Fibroblast of skin of left quadriceps (primary cell): ENCODE measurements at regions not wholly inside any gene's neighbourhood (a gene's known extent, or its start where the extent isn't known, plus 50 kb on each side); places are given as distances from the start of the nearest gene placed in this dataset.
A peak's percentile ranks its signal among the peaks of the same experiment; 100 is the strongest.

ENCODE experiments used
- DNase-seq, 2 experiments: peaks; one replicate each; pipeline ENCODE4 v3.0.0-alpha.2; 2013; ENCODE audit warnings: low read depth in 2 of 2

- DNase-seq: no peak
These were observed 536.5 kb downstream of the PLCL1 start for GRCh38 chr2:198340846-198341245.

GRCh38 chr2:198339116-198339515 lies 534.7 kb downstream of the PLCL1 start:
- no peak for DNase-seq

- no peak for DNase-seq
These were observed 533.0 kb downstream of the PLCL1 start for GRCh38 chr2:198337368-198337767.

- no peak for DNase-seq
These were observed 524.1 kb downstream of the PLCL1 start for GRCh38 chr2:198328454-198328853.

- no peak for DNase-seq
These were observed 523.1 kb downstream of the PLCL1 start for GRCh38 chr2:198327526-198327925.

GRCh38 chr2:198326431-198326830 lies 522.0 kb downstream of the PLCL1 start:
- DNase-seq: no peak

GRCh38 chr2:198325359-198325758 lies 521.0 kb downstream of the PLCL1 start:
- no peak for DNase-seq

GRCh38 chr2:198324071-198324470 lies 519.7 kb downstream of the PLCL1 start:
- no peak for DNase-seq

- DNase-seq: no peak
These were observed 517.9 kb downstream of the PLCL1 start for GRCh38 chr2:198322275-198322674.

GRCh38 chr2:198321522-198322088 lies 517.2 kb downstream of the PLCL1 start:
- no peak for DNase-seq

GRCh38 chr2:198316852-198317396 lies 512.5 kb downstream of the PLCL1 start:
- DNase-seq: no peak

- DNase-seq: no peak
These were observed 511.6 kb downstream of the PLCL1 start for GRCh38 chr2:198315791-198316630.

GRCh38 chr2:198314559-198315153 lies 510.3 kb downstream of the PLCL1 start:
- peak; percentile 36 to 45 for DNase-seq

GRCh38 chr2:198312596-198313483 lies 508.4 kb downstream of the PLCL1 start:
- no peak for DNase-seq

GRCh38 chr2:198311020-198311419 lies 506.6 kb downstream of the PLCL1 start:
- no peak for DNase-seq

- DNase-seq: peak; percentile 32 to 34
These were observed 505.4 kb downstream of the PLCL1 start for GRCh38 chr2:198309673-198310280.

GRCh38 chr2:198309081-198309480 lies 504.7 kb downstream of the PLCL1 start:
- no peak for DNase-seq

- DNase-seq: no peak
These were observed 504.0 kb downstream of the PLCL1 start for GRCh38 chr2:198308368-198308767.

GRCh38 chr2:198307093-198307492 lies 502.7 kb downstream of the PLCL1 start:
- DNase-seq: no peak

- DNase-seq: no peak
These were observed 500.5 kb downstream of the PLCL1 start for GRCh38 chr2:198304859-198305258.

GRCh38 chr2:198297350-198297749 lies 493.0 kb downstream of the PLCL1 start:
- DNase-seq: no peak
